ENCODE measurements at regions not wholly inside any gene's neighbourhood (a gene's known extent, or its start where the extent isn't known, plus 50 kb on each side); places are given as distances from the start of the nearest gene placed in this dataset.

DNA sequence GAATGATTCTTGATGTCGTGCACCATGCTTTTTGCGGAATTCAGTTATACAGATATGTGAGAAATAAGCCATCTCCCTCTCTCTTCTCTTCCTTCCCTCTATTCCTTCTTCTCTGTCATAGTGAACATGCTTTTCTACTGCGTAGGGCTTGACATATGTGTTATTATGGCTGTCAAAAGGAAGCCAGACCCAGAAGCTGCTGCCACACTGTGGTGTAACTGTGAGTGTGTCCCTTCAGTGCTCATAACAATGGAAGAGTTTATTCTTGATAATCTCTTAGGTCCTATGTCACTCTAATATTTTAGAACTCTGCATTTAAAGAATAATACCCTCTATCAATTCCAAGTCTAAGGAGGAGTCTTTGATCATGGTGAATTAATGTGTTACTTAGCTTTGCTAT is 208.9 kb upstream of the TMTC4 start:
- TF ChIP-seq, protein P1, sequence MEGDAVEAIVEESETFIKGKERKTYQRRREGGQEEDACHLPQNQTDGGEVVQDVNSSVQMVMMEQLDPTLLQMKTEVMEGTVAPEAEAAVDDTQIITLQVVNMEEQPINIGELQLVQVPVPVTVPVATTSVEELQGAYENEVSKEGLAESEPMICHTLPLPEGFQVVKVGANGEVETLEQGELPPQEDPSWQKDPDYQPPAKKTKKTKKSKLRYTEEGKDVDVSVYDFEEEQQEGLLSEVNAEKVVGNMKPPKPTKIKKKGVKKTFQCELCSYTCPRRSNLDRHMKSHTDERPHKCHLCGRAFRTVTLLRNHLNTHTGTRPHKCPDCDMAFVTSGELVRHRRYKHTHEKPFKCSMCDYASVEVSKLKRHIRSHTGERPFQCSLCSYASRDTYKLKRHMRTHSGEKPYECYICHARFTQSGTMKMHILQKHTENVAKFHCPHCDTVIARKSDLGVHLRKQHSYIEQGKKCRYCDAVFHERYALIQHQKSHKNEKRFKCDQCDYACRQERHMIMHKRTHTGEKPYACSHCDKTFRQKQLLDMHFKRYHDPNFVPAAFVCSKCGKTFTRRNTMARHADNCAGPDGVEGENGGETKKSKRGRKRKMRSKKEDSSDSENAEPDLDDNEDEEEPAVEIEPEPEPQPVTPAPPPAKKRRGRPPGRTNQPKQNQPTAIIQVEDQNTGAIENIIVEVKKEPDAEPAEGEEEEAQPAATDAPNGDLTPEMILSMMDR (IDR thresholded peaks at IDR 0.05): no peak
- no peak for TF ChIP-seq EZH2 (IDR thresholded peaks at IDR 0.05)
